GM21528 (cell line): ENCODE measurements at regions not wholly inside any gene's neighbourhood (a gene's known extent, or its start where the extent isn't known, plus 50 kb on each side); places are given as distances from the start of the nearest gene placed in this dataset.

Experiments
- ATAC-seq: cut with Tn5 transposase; IDR thresholded peaks from one replicate; pipeline ENCODE4 v1.9.1; 2021; ENCODE audit warnings: mild to moderate bottlenecking, moderate library complexity; ENCODE audit not compliant: unreplicated experiment, low FRiP score

DNA sequence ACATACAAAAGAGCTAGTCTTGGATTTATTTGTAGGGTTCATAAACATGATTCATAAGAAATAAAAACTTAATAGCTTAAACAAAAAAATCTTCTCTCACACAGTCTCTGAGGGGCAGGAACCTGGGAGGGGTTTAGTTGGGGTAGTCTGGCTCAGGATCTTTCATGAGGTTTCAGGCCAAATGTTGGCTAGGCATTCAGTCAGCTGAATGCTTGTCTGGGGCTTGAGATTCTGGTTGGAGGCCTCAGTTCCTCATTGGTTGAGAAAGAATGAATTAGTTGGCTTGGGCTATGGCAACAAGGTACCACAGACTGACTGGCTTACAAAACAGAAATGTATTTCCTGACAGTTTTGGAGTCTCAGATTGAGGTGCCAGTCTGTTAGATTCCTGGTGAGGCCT, 74.3 kb downstream of the ANKRD7 start:
- ATAC-seq: no peak

DNA sequence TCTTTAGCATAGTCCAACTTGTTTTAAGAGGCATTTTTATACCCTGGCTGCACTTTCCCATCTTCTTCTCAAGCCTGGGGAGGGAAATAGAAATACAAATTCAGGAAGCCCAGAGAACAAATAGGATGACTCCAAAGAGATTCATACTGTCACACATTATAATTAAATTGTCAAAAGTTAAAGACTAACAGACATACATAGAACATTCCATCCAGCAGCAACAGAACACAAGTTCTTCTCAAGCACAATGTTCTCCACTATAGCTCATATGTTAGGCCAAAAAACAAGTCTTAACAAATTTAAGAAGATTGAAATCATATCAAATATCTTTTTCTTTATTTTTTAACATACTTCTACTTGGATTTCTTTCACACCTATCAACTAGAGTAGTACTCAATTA, 75.7 kb downstream of the ANKRD7 start:
- no peak for ATAC-seq

DNA sequence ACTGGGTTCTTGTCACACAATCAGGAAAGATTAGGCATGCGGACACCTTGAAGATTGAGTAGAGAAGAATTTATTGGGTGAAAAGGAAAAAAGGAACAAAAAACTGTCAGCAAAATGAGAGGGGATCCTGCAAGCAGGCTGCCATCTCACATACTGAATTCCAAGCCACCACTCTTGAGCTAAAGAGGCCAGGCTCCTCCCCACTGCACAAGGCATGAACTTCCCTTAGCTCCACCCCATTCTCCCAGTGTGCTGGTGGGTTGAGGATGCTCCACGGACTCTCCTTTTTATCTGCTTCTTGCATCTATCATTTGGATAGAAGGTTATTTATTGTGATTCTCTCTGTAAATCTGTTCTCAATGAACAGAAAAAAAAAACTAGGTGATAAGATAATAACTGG, 79.6 kb downstream of the ANKRD7 start:
- no peak for ATAC-seq

DNA sequence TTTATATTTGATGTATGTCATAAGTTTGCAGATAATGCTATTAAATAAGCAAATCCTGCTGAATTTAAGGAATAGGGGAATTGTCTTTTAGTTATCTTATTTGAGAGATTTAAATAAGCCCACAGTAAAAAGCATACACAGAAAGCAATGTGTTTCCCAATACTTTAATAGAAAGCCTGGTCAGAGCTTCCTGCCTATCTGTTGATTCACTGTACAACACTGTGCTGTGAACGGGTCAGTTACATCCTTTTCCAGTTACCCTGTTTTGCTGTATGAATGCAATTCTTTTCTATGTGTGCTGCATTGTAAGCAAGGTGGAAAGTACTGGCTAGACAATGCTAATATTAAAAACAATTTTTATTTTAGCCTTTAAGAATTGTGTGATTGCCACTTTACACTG, 81.2 kb downstream of the ANKRD7 start:
- ATAC-seq: no peak

DNA sequence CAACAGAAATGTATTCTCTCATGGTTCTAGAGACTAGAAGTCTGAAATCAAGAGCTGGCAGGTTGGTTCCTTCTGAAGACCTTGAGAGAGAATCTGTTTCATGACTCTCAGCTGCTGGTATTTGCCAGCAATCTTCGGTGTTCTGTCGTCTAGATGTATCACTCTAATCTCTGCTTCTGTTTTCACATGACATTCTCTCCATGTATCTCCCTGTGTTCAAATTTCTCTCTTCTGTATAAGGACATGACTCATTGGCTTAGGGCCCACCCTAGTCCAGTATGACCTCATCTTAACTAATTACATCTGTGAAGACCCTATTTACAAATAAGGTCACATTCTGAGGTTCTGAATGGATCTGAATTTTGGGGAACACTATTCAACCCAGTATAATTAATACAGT, 82.3 kb downstream of the ANKRD7 start:
- ATAC-seq: no peak

DNA sequence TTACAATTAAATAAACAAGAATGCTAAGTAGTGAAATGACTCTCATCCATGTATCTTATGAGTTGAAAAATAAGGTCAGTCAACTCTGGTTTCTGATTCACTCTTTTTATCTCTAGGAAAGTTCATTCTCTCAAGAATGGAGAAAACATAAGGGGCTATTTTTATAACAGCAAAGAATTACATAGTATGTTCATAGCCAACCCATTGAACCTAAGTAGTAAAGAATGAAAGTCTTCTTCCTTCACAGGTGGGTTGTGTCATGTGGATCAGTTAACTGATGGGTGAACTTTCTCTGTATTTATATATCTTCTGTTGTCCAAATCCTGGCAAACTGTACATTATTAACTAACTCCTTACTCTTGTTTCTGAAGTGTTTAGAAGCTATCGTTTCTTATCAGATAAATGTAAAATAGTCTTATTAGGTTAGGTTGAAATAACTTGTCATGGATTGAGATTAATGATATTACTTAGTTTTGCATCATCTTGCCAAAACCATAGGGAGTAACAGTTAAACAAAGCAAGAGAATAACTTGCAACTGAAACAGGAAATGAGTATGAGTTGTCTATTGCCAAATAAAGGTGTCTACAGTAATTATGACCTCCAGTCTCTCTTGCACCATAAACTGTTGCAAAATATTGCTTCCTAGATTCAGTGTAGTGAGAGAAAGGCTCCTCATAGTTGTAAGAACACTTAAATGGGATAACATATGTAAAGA, 86.8 kb downstream of the ANKRD7 start:
- ATAC-seq: peak; percentile 88

DNA sequence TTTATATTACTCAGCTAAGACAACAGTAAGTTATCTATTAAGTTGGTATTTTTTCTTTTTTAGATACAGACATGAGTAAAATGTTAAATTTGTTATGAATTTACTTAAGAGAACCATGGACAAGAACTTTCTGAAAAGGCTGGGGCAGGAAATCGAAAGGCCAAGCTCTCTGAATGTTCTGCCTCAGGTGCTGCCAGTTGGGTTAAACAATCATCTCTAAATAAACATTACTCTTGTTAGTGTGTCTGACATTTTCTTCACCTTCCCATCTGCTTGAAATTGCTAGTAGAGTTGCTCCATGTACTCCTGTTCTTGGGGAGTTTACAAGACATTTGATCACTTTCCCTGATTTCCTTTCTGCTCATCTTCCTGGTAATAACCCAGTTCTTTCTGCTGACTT, 87.5 kb downstream of the ANKRD7 start:
- ATAC-seq: peak; percentile 63

DNA sequence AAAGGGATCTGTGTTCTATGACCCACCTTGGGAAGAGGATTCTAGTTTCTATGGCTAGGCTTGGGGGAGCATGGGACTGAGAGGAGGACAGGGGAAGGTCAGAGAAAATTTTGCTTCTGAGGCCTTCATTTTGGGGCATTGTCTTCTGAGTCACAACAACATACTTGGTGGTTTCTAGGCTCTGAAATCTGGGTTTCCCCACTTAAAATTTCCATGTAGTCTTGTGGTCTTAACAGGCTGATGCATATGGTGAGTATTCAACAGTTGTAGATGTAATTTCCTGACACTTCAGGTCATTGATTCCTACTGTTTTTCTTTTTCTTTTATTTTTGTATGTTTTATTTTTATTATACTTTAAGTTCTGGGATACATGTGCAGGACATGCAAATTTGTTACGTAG, 88.5 kb downstream of the ANKRD7 start:
- peak; percentile 58 for ATAC-seq

DNA sequence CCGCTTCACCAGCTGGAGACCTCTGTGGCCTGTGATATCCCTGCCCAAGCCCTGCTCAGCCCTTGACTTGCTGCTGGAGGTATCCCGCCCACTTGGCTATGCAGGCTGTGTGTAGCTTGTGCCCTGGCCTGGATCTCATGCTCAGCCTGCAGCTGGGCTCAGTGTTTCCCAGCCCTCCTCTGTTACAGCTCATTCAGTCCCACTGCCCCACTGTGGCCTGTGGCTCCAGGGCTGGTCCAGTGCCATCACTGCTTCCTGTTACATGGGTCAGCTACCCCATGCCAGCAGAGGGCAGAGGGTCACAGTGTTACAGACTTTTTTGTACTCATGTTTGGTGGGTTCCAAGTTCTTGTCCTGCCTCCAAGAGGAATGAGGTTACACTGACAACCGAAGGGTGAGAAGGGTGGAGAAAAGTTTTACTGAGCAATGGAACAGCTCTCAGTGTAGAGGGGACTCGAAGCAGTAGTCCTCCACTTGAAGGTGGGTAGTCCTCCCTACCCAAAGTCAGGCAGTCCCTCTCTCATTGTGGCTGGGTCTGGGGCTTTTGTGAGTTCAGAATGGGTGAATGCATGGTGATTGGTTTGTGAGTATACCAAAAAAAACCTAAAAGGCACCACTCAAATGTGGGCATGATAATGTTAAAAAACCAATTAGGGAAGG, 100.4 kb downstream of the ANKRD7 start:
- ATAC-seq: no peak

DNA sequence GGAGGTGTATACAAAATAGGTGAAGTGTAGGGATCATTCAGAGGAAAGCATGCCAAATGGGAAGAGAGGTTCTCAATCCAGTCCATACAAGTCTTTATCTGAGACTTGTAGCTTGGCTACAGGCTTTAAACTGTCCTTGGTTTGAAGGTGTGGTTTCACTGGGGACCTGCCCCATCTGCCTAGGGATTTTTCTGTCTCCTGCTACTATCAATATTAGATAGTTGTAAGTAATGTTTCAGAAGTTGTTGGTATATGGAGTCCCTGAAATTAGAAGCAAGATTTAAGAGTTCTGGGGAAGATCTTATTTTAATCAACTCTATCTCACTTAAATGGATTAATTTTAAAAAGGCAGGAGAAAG, 100.9 kb downstream of the ANKRD7 start:
- ATAC-seq: no peak

DNA sequence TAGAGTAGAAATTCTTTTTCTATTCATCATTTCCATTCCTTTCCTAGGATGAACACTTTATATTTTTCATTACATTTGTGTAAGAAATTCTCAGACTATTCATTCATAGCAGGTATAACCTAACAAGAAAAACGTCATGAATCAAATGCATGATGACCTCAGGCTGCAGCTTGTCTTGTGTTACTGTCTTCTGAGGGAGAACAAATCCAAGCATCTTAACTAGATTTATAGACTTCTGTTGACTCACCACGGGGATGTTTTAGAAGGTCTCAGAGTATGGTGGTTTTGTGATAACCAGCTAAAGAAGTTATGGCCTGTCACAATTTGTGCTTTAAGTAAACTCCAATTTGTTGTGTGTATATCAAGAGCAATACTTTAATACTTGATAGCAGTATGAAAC, 102.7 kb downstream of the ANKRD7 start:
- no peak for ATAC-seq

DNA sequence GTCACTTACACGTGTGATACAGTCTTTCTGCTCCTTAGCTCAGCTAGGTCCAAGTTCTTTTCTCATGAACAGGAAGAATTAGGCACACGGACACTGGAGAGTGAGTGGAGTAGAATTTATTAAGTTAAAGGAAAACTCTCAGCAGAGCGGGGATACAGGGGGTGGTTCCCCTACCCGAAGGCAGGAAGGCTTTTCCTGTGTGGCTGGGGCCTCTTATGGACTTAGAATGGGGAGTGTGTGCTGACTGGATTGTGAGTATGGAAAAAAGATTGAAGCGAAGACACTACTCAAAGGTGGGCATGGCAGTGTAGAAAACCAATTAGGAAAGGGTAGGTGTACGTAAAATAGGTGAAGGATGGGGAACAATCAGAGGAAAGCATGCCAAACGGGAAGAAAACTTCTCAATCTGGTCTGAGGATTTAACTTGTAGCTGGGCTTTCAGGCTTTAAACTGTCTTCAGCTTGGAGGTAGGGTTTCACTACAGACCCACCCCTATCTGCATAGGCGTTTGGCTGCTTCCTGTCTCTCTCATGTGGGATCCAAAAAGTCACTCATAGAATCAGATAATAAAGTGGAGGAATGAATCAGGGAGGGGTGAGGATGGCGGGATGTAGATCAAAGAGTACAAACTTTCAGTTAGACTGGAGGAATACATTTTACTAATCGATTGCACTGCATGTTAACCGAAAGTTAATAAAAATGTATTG, 104.2 kb downstream of the ANKRD7 start:
- no peak for ATAC-seq

DNA sequence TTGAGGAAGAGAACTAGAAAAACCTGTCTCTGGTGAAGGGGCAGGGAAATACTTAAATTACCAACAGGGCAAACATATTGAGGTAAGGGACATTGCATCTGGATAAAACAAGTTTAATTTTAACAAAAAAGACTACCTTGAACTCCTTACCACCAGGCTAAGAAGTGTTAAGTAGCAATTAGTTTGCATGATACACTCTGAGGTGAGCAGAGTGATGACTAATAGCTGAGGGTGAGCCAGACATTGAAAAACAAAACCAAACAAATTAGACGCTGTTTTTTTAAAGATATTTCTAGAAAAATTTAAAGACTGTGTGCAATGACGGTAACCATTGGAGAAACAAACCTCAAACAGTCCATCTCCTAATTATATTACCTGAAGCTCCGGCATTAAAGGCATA, 105.9 kb downstream of the ANKRD7 start:
- no peak for ATAC-seq

DNA sequence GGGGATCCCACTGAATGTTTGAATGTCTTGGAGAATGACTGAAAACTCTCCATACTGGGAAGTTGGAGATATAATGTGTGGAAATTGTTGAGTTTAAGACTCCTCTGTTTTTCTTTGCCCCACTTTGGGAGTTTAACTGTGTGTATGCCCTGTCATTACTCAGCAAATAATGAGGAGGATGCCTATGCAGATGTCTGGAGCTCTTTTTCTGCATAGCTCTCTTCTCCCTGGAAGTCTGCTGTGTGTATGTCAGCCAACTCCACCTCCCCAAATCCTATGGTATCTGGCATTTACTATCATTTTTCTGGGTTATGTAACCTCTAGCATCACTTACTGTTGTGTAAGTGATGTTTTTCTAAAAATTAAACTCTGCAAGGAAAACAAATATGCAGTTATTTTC, 122.2 kb downstream of the ANKRD7 start:
- ATAC-seq: no peak

DNA sequence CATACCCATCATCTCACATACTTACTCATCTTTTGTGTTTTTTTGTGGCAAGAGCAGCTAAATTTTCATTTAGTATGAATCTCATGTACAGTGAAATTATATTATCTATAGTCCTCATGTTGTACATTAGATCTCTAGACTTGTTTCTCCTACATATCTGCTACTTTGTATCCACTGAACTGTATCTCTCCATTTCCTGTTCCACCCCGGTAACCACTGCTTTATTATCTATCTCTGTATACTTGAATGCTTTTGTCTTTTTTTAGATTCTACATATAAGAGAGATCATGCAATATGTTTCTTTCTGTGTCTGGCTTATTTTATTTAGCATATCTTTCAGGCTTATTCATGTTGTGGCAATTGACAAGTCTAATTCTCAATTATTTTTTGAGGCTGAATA, 125.1 kb downstream of the ANKRD7 start:
- ATAC-seq: no peak

DNA sequence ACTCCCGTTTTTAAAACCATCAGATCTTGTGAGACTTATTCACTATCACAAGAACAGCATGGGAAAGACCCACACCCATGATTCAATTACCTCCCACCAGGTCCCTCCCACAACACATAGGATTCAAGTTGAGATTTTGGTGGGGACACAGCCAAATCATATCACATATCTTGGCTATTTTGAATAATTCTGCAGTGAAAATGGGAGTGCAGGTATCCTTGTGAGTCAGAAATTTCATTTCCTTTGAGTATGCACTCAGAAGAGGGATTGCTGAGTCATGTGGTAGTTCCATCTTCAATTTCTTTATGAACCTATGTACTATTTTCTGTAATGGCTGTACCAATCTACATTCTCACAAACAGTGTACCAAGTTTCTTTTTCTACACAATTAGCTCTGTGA, 125.8 kb downstream of the ANKRD7 start:
- no peak for ATAC-seq

DNA sequence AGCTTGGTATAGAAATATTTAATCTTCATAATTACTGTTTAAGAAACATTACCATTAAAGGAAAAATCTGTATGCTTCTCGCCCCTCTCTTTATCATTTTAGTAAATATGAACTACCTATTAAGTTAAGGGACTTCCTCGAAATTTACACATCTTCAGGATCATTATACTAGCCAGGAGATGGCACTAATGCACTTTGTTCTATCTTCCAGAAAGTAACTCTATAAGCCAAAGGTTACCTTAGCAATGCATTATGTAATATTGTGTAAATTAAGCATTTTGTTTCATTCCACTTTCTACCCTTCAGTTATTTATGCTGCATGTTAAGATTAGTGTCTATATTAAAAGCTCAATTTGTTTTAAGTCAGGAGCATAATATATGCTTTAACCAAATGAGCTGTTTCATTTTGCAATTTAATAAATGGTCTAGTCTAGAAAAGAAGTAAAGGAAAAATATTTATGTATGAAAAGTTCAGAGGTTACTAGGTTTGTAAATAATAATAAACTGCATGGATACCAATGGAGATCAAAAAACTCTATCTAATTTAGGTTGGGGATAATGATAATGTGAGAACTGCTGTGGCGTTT, 128.5 kb downstream of the ANKRD7 start:
- no peak for ATAC-seq

DNA sequence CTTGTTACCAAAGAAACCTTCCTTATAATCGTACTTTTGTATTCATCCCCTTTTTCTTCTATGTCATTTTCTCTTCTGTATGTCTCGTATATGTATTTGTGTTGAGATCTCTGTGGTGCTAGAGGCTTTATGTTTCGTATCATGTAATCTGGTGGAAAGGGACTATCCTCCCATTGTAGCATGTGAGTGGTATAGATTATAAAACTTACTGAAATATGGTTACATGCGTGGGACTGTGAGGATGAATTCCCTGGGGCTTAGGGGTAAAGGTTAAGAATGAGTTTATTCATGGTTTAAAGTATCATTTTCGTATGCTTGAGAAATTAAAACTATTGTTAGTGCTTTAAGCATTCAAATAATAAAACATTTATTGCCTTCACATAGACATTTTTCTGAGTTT, 141.9 kb downstream of the ANKRD7 start:
- ATAC-seq: no peak

DNA sequence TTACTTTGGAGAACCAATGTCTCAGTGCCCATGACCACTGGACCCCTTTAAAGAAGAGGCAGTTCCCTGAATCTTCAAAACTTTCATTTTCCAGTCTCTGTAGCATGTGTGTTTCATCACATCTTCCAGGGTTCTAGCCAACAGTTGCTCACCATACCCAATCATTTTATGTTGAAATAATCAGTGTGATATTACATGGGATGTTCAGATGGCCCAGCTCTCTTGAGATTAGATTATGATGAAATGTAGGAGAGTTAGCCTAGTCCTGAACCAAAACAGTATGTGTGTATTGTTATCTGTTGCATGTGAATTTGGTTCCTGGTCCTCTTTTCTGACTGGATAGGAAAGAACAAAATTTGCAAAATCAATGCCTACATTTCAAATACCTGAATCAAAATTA, 144.5 kb downstream of the ANKRD7 start:
- no peak for ATAC-seq

DNA sequence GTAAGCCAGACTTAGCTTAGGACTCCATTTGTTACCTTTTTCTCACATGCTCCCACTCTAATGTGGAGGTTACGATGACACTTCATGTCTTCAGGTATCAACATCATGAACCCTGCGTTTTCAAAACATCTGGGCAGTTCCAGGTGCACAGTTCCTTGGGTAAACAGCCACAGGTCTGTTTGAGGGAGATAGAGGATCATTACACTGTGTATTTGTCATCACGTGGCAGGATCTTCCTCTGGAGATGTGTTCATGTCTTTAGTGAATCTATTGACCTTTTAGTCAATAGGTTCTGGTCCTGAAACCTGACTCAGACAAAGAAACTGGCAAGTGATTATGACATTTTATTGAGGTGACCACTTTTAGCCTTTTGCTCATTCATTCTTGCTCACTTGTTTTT, 145.5 kb downstream of the ANKRD7 start:
- no peak for ATAC-seq

DNA sequence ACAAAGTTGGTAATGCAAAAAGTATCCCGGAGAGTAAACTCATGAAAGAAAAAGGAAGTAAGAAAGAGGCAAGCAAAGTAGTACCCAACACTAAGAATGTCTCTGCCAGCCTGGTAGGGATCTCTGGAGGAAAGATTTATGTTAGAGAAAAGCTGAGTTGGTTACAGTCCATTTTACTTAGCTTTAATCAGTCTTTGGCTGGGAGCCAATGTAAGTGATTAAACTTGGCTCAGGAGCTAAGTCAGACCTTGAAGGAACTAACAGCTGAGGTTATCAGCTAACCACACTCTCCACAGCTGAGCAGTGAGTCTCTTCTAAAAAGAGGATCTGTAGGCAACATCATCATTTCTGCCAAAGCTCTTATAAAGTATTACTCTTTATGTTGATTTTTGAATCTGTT, 148.0 kb downstream of the ANKRD7 start:
- no peak for ATAC-seq

DNA sequence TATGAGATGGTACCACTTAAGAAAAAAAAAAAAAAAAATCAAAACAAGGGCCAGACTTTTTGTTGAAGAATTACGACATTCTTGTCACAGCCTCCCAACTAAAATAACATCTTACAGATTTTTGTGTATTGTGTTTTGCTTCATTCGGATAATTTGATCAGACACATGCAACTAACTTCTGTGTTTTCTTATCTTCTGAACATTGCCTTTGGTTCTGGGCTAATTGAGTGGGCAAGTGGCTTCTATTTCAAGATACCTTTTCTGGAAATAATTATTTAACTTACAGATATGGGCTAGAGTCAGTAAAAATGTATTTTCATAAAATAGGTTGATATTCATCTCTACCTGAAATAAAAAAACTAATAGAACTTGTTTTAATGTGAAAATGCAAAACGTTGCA, 165.1 kb downstream of the ANKRD7 start:
- no peak for ATAC-seq
